ENCODE measurements at regions not wholly inside any gene's neighbourhood (a gene's known extent, or its start where the extent isn't known, plus 50 kb on each side); places are given as distances from the start of the nearest gene placed in this dataset.

DNA sequence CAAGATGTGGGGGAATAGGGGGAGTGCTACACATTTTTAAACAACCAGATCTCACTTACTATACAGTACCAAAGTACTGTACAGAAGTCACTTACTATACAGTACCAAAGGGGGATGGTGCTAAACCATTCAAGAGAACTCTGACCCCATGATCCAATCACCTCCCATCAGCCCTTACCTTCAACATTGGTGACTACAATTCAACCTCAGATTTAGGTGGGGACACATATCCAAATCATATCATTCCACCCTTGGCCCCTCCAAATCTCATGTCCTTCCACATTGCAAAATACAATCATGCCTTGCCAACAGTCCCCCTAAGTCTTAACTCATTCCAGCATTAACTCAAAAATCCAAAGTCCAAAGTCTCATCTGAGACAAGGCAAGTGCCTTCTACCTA lies 49.9 kb upstream of the CD2AP start:
- Mint-ChIP-seq H3K4me1 (ENCODE audit: insufficient read depth, unreplicated experiment) (no peaks in the 10 kb centered on the region), H3K9me3 (ENCODE audit: unreplicated experiment) (peaks cover 16% of the 10 kb centered on the region), H3K4me3 (ENCODE audit: unreplicated experiment) (no peak overlapping the region), H3K27me3 (ENCODE audit: insufficient read depth, unreplicated experiment) (no peaks in the 10 kb centered on the region), H3K36me3 (ENCODE audit: insufficient read depth, unreplicated experiment) (no peaks in the 10 kb centered on the region), H3K27ac (ENCODE audit: low read depth, unreplicated experiment) (no peak overlapping the region)
- no peak for DNase-seq (ENCODE audit: unreplicated experiment)
- no TSS peak for BruUV-seq (replicated peaks)
- TF ChIP-seq, protein P1, sequence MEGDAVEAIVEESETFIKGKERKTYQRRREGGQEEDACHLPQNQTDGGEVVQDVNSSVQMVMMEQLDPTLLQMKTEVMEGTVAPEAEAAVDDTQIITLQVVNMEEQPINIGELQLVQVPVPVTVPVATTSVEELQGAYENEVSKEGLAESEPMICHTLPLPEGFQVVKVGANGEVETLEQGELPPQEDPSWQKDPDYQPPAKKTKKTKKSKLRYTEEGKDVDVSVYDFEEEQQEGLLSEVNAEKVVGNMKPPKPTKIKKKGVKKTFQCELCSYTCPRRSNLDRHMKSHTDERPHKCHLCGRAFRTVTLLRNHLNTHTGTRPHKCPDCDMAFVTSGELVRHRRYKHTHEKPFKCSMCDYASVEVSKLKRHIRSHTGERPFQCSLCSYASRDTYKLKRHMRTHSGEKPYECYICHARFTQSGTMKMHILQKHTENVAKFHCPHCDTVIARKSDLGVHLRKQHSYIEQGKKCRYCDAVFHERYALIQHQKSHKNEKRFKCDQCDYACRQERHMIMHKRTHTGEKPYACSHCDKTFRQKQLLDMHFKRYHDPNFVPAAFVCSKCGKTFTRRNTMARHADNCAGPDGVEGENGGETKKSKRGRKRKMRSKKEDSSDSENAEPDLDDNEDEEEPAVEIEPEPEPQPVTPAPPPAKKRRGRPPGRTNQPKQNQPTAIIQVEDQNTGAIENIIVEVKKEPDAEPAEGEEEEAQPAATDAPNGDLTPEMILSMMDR (IDR thresholded peaks at IDR 0.05; ENCODE audit: unreplicated experiment): no peak
- ChIA-PET POLR2A (no interaction called here), CTCF (no interaction called here)
- intact Hi-C loops (cut with micrococcal nuclease): no loop called here
